ENCODE measurements at regions not wholly inside any gene's neighbourhood (a gene's known extent, or its start where the extent isn't known, plus 50 kb on each side); places are given as distances from the start of the nearest gene placed in this dataset.
A peak's percentile ranks its signal among the peaks of the same experiment; 100 is the strongest.

- DNase-seq: no peak
Measured at GRCh38 chr3:176969066-176969465, 228.2 kb downstream of the TBL1XR1 start.

- DNase-seq: no peak
Measured at GRCh38 chr3:176968631-176969030, 228.7 kb downstream of the TBL1XR1 start.

GRCh38 chr3:176967522-176967921 is 229.8 kb downstream of the TBL1XR1 start:
- DNase-seq: no peak

- no peak for DNase-seq
Measured at GRCh38 chr3:176964661-176965060, 232.6 kb downstream of the TBL1XR1 start.

- peak; percentile 78 for DNase-seq
Measured at GRCh38 chr3:176961916-176962315, 235.4 kb downstream of the TBL1XR1 start.

- no peak for DNase-seq
Measured at GRCh38 chr3:176959867-176960266, 237.4 kb downstream of the TBL1XR1 start.

GRCh38 chr3:176958560-176958959 is 238.7 kb downstream of the TBL1XR1 start:
- no peak for DNase-seq

GRCh38 chr3:176954517-176954916 is 242.8 kb downstream of the TBL1XR1 start:
- DNase-seq: no peak

- DNase-seq: peak; percentile 51
Measured at GRCh38 chr3:176953106-176954060, 243.9 kb downstream of the TBL1XR1 start.

GRCh38 chr3:176951586-176952292 is 245.5 kb downstream of the TBL1XR1 start:
- no peak for DNase-seq

GRCh38 chr3:176951144-176951543 is 246.1 kb downstream of the TBL1XR1 start:
- no peak for DNase-seq

- peak; percentile 80 for DNase-seq
Measured at GRCh38 chr3:176950743-176951142, 246.5 kb downstream of the TBL1XR1 start.

GRCh38 chr3:176948151-176948550 is 249.1 kb downstream of the TBL1XR1 start:
- DNase-seq: no peak

GRCh38 chr3:176946202-176946601 is 251.1 kb downstream of the TBL1XR1 start:
- DNase-seq: no peak

GRCh38 chr3:176942305-176942704 is 255.0 kb downstream of the TBL1XR1 start:
- DNase-seq: no peak

GRCh38 chr3:176941689-176942088 is 255.6 kb downstream of the TBL1XR1 start:
- no peak for DNase-seq

GRCh38 chr3:176939022-176939817 is 258.1 kb downstream of the TBL1XR1 start:
- DNase-seq: peak; percentile 56

GRCh38 chr3:176937994-176938393 is 259.3 kb downstream of the TBL1XR1 start:
- no peak for DNase-seq

- no peak for DNase-seq
Measured at GRCh38 chr3:176937541-176937940, 259.7 kb downstream of the TBL1XR1 start.

- DNase-seq: no peak
Measured at GRCh38 chr3:176935194-176935888, 261.9 kb downstream of the TBL1XR1 start.

- no peak for DNase-seq
Measured at GRCh38 chr3:176934698-176935097, 262.6 kb downstream of the TBL1XR1 start.

GRCh38 chr3:176933704-176934103 is 263.6 kb downstream of the TBL1XR1 start:
- no peak for DNase-seq

GRCh38 chr3:176932433-176932832 is 264.8 kb downstream of the TBL1XR1 start:
- no peak for DNase-seq

Data from kidney glomerular epithelial cell (primary cell).